BLaER1 treated with 17β-estradiol and CSF1 and Interleukin-3, amounts not matched to agents 10 nM and 100 nM (cell line): ENCODE measurements at regions not wholly inside any gene's neighbourhood (a gene's known extent, or its start where the extent isn't known, plus 50 kb on each side); places are given as distances from the start of the nearest gene placed in this dataset.

Source experiments
- H3K27ac ChIP-seq, 11 experiments: shearing (Covaris generic); formaldehyde crosslinking; 2 replicates each; pipeline ENCODE4 v1.8.1; 2022
- H3K27me3 ChIP-seq, 11 experiments: shearing (Covaris generic); formaldehyde crosslinking; 2 replicates each; pipeline ENCODE4 v1.8.1; 2022
- H3K36me3 ChIP-seq, 11 experiments: shearing (Covaris generic); formaldehyde crosslinking; 2 replicates each; pipeline ENCODE4 v1.8.1; 2022
- H3K4me1 ChIP-seq, 10 experiments: shearing (Covaris generic); formaldehyde crosslinking; 2 replicates each; pipeline ENCODE4 v1.8.1; 2022
- H3K4me2 ChIP-seq, 11 experiments: shearing (Covaris generic); formaldehyde crosslinking; 2 replicates each; pipeline ENCODE4 v1.8.1; 2022
- H3K4me3 ChIP-seq, 10 experiments: shearing (Covaris generic); formaldehyde crosslinking; 2 replicates each; pipeline ENCODE4 v1.8.1; 2022
- H3K9ac ChIP-seq, 11 experiments: shearing (Covaris generic); formaldehyde crosslinking; 2 replicates each; pipeline ENCODE4 v1.8.1; 2022
- H3K9me3 ChIP-seq, 11 experiments: shearing (Covaris generic); formaldehyde crosslinking; replicated peaks in 1 of 11; 2 replicates each; pipeline ENCODE4 v1.8.1; 2022
- H4K20me1 ChIP-seq, 11 experiments: shearing (Covaris generic); formaldehyde crosslinking; 2 replicates each; pipeline ENCODE4 v1.8.1; 2022
- Cebpa-rat ChIP-seq, 11 experiments: shearing (Covaris generic); IDR thresholded peaks; 2 replicates each; pipeline ENCODE4 v1.8.1; 2022

GRCh38 chr2:16335947-16336346 is 329.7 kb downstream of the CYRIA start:
- no peaks in the 10 kb centered on the region for H3K27me3 ChIP-seq
- H3K27ac ChIP-seq: no peak overlapping the region
- no peak overlapping the region for H3K4me2 ChIP-seq
- H3K9ac ChIP-seq: no peak overlapping the region
- H4K20me1 ChIP-seq: no peaks in the 10 kb centered on the region
- TF ChIP-seq Cebpa-rat (IDR thresholded peaks at IDR 0.05): no peak
- H3K4me1 ChIP-seq: no peaks in the 10 kb centered on the region
- H3K9me3 ChIP-seq: peaks cover 0 to 14% (median 9%) of the 10 kb centered on the region in 11 experiments; a peak in 14 of 22 replicates
- no peaks in the 10 kb centered on the region for H3K36me3 ChIP-seq
- no peak overlapping the region for H3K4me3 ChIP-seq

DNA sequence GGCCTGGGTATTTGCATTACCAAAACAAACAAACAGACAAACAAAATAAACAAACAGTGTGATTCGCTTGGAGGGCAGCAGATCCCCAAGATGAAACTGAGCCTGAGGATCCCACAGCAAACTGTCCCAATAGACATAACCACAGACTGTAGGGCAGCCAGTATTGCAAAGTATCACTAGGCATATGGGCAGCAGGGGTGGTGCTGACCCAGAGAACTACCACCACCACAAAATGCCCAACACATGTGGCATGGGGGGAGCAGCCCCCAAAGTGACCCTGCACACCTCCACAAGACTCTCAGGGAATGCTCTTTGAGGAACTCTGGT is 330.1 kb downstream of the CYRIA start:
- no peaks in the 10 kb centered on the region for H3K27me3 ChIP-seq
- no peak overlapping the region for H3K9ac ChIP-seq
- H3K4me3 ChIP-seq: no peak overlapping the region
- H3K9me3 ChIP-seq: peaks cover 0 to 14% (median 9%) of the 10 kb centered on the region in 11 experiments; a peak in 14 of 22 replicates
- H4K20me1 ChIP-seq: no peaks in the 10 kb centered on the region
- H3K4me1 ChIP-seq: no peaks in the 10 kb centered on the region
- H3K36me3 ChIP-seq: no peaks in the 10 kb centered on the region
- H3K4me2 ChIP-seq: no peak overlapping the region
- no peak overlapping the region for H3K27ac ChIP-seq
- no peak for TF ChIP-seq Cebpa-rat (IDR thresholded peaks at IDR 0.05)

DNA sequence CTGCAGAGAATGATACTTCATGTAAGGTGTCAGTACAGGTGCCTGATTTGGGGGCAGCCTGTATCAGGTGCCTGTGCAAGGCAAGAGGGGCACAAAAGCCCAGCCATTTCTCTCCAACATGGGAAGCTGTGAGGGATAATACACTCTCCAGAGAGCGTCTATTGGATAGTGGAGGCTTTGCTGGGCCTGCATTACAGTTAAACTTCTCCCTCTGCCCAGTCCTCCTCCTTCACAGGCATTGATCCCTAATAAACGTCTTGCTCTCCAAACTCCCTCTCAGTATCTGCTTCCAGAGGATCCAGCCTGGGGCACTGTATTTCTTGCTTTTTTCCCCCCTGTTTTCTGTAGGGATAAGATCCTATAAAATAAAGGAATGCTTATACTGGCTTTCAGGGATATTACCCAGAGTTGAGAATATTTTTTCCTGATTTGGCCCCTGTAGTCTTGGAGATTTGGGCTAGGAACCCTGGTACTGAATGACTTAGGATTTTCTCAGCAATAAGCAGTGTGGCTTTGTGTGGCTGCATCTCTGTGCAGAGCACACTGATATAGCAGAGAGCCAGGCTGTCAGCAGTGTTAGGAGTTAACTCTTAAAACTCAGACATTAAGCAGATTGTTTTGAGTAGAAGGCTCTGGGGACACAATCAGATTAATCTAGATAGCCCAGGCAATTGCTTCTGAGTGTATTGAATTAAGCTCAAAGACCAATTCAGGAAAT is 330.6 kb downstream of the CYRIA start:
- no peak overlapping the region for H3K4me3 ChIP-seq
- no peaks in the 10 kb centered on the region for H3K4me1 ChIP-seq
- no peaks in the 10 kb centered on the region for H4K20me1 ChIP-seq
- no peak overlapping the region for H3K9ac ChIP-seq
- peaks cover 0 to 14% (median 9%) of the 10 kb centered on the region in 11 experiments; a peak in 14 of 22 replicates for H3K9me3 ChIP-seq
- no peaks in the 10 kb centered on the region for H3K27me3 ChIP-seq
- H3K36me3 ChIP-seq: no peaks in the 10 kb centered on the region
- TF ChIP-seq Cebpa-rat (IDR thresholded peaks at IDR 0.05): no peak
- H3K4me2 ChIP-seq: no peak overlapping the region
- no peak overlapping the region for H3K27ac ChIP-seq

DNA sequence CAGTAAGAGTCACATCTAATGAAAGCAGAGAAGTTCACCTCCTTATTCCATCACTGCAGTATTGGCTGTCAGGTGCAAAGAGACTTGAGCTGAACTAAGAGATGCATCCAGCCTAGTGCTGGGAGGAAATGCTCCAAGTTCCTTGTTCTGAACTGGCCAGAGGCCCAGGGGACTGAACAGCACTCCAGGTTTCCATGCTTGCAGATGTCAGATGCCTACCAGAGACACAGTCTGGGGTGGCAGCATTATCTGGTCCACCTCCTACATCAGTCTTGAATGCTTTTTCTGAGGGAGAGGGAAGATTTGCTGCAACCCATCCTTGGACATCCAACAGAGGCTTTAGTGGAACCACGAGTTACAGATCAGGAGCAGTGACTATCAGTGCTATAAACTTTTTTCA is 331.3 kb downstream of the CYRIA start:
- no peak overlapping the region for H3K9ac ChIP-seq
- no peak overlapping the region for H3K27ac ChIP-seq
- H4K20me1 ChIP-seq: no peaks in the 10 kb centered on the region
- no peaks in the 10 kb centered on the region for H3K27me3 ChIP-seq
- no peak for TF ChIP-seq Cebpa-rat (IDR thresholded peaks at IDR 0.05)
- no peaks in the 10 kb centered on the region for H3K4me1 ChIP-seq
- H3K9me3 ChIP-seq: peaks cover 0 to 14% (median 5%) of the 10 kb centered on the region in 11 experiments; a peak in 14 of 22 replicates
- no peaks in the 10 kb centered on the region for H3K36me3 ChIP-seq
- H3K4me2 ChIP-seq: no peak overlapping the region
- H3K4me3 ChIP-seq: no peak overlapping the region

DNA sequence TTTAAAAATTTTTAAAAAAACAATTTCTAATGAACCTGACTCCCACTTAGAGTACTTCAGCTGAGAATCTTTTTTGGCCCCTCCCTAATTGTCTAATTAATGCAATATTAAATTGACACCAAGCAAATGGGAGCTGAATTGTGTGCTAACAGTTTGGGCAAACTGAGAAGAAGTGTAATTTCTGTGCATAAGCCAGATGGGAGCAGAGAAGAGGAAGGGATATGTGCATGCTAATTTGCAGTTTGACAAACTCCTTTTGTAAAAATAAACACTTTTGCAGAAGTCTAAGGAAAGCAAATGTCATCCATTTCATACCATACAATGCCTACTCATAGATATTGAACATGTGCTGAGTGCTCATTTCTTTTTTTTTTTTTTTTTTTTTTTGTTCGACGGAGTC is 332.0 kb downstream of the CYRIA start:
- Histone ChIP-seq H3K4me3 (no peak overlapping the region), H4K20me1 (no peaks in the 10 kb centered on the region), H3K9me3 (peaks cover 0 to 10% (median 0%) of the 10 kb centered on the region in 11 experiments; a peak in 6 of 22 replicates), H3K27ac (no peak overlapping the region), H3K36me3 (no peaks in the 10 kb centered on the region), H3K4me1 (no peaks in the 10 kb centered on the region), H3K9ac (no peak overlapping the region), H3K27me3 (no peaks in the 10 kb centered on the region), H3K4me2 (no peak overlapping the region)
- TF ChIP-seq Cebpa-rat (IDR thresholded peaks at IDR 0.05): no peak

GRCh38 chr2:16332681-16333557 is 332.7 kb downstream of the CYRIA start:
- H3K27ac ChIP-seq: no peak overlapping the region
- no peaks in the 10 kb centered on the region for H3K27me3 ChIP-seq
- H3K4me1 ChIP-seq: peaks cover 0 to 3% (median under 1%) of the 10 kb centered on the region in 10 experiments; a peak in 9 of 20 replicates
- H3K36me3 ChIP-seq: no peaks in the 10 kb centered on the region
- no peaks in the 10 kb centered on the region for H4K20me1 ChIP-seq
- no peak overlapping the region for H3K4me3 ChIP-seq
- H3K9me3 ChIP-seq: peaks cover 0 to 3% (median 0%) of the 10 kb centered on the region in 11 experiments; a peak in 4 of 22 replicates
- no peak for TF ChIP-seq Cebpa-rat (IDR thresholded peaks at IDR 0.05)
- H3K9ac ChIP-seq: no peak overlapping the region
- no peak overlapping the region for H3K4me2 ChIP-seq

DNA sequence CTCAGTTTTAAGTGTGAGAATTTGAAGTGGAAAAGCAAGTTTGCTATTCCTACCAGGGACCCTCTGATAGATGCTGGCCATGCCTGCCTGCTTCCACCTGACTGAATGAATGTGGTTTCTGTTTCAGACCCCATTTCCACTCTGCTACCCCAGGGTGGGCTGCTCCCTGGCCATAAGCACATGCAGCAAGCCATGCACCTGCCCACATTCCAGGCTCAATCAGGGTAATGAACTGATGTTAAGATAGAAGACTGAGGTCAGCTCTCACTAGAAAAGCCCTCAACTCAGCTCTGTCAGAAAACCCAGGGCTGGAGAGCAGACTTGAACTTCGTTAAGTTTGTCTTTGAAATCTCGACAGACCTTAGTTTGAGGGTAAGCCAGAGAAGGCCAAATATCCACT is 333.9 kb downstream of the CYRIA start:
- Histone ChIP-seq H3K27me3 (no peaks in the 10 kb centered on the region), H3K27ac (no peak overlapping the region), H3K4me3 (no peak overlapping the region), H3K9me3 (no peaks in the 10 kb centered on the region), H3K9ac (no peak overlapping the region), H3K4me1 (peaks cover 8 to 14% (median 12%) of the 10 kb centered on the region in 10 experiments; a peak in 19 of 20 replicates), H3K36me3 (no peaks in the 10 kb centered on the region), H3K4me2 (no peak overlapping the region), H4K20me1 (no peaks in the 10 kb centered on the region)
- no peak for TF ChIP-seq Cebpa-rat (IDR thresholded peaks at IDR 0.05)

- H3K9me3 ChIP-seq: no peaks in the 10 kb centered on the region
- no peak overlapping the region for H3K4me2 ChIP-seq
- H3K9ac ChIP-seq: no peak overlapping the region
- H3K27ac ChIP-seq: no peak overlapping the region
- no peak for TF ChIP-seq Cebpa-rat (IDR thresholded peaks at IDR 0.05)
- no peaks in the 10 kb centered on the region for H3K27me3 ChIP-seq
- no peaks in the 10 kb centered on the region for H4K20me1 ChIP-seq
- peaks cover 8 to 22% (median 20%) of the 10 kb centered on the region in 10 experiments; a peak in 19 of 20 replicates for H3K4me1 ChIP-seq
- H3K4me3 ChIP-seq: no peak overlapping the region
- no peaks in the 10 kb centered on the region for H3K36me3 ChIP-seq
These were observed 334.7 kb downstream of the CYRIA start for GRCh38 chr2:16330982-16331381.

DNA sequence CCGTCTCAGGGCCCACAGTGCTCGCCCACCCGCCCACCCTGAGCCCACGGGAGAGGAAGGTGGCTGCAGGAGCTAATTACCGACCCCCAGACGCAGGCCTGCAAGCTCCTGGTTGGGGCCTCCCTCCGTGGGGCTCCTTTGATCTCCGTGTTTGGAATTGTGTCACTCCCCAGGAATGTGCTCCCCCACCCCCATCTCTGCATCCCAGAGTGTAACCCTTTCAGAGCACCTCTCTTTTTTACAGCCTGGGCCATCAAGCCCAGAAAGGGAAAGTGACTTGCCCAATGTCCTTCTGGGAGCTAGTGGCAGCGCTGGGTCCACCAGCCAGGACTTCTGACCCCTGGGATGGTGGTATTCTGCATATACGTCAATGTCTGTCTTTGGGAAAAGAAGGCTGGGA is 335.1 kb downstream of the CYRIA start:
- Histone ChIP-seq H3K36me3 (no peaks in the 10 kb centered on the region), H3K4me3 (no peak overlapping the region), H3K9me3 (no peaks in the 10 kb centered on the region), H3K4me1 (peaks cover 8 to 24% (median 22%) of the 10 kb centered on the region in 10 experiments; a peak in 19 of 20 replicates), H4K20me1 (no peaks in the 10 kb centered on the region), H3K9ac (no peak overlapping the region), H3K27me3 (no peaks in the 10 kb centered on the region), H3K4me2 (no peak overlapping the region), H3K27ac (no peak overlapping the region)
- no peak for TF ChIP-seq Cebpa-rat (IDR thresholded peaks at IDR 0.05)
